ENCODE measurements at regions not wholly inside any gene's neighbourhood (a gene's known extent, or its start where the extent isn't known, plus 50 kb on each side); places are given as distances from the start of the nearest gene placed in this dataset.

DNA sequence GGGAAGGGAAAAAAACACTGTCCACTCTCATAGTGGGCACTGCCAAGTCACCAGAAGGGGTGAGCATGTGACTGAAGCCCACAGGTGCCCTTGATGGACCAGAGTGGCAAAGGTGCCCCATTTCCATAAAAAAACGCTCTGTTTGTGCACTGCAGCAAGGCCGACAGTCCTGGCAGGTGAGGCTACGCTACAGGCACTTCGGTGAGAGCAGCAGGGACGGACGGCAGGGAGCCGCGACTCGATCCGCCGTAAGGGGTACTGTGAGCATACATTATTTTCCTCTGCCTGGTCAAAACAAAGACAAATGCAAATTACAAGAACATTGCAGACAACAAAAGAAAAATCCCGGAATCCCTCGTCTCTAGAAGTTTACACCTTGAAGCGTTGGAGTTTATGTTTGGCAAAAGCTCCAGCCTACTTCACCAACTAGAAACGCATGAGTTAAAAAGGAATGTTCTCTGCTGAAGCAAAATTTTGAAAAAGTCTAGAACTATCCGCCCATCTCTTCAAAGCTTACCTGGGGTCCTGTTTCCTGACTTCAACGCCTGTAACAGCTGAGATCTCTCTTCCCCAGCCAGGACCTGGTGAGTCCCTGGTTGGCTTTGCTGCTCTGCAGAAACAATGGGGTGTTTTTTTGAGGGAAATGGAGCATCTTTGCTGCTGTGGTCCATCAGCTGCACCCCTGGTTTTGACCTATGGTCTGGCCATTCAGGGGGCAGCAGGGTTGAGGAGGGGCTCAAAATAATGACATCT, 52.9 kb upstream of the RFLNA start:
- Mint-ChIP-seq H3K4me3 (ENCODE audit: low read depth) (no peak overlapping the region), H3K4me1 (ENCODE audit: low read depth) (peaks cover 23% of the 10 kb centered on the region), H3K27ac (no peak overlapping the region), H3K36me3 (ENCODE audit: insufficient read depth) (peaks cover 4% of the 10 kb centered on the region), H3K9me3 (ENCODE audit: low read depth) (peaks cover 4% of the 10 kb centered on the region), H3K27me3 (no peaks in the 10 kb centered on the region)
- TF ChIP-seq, protein P1, sequence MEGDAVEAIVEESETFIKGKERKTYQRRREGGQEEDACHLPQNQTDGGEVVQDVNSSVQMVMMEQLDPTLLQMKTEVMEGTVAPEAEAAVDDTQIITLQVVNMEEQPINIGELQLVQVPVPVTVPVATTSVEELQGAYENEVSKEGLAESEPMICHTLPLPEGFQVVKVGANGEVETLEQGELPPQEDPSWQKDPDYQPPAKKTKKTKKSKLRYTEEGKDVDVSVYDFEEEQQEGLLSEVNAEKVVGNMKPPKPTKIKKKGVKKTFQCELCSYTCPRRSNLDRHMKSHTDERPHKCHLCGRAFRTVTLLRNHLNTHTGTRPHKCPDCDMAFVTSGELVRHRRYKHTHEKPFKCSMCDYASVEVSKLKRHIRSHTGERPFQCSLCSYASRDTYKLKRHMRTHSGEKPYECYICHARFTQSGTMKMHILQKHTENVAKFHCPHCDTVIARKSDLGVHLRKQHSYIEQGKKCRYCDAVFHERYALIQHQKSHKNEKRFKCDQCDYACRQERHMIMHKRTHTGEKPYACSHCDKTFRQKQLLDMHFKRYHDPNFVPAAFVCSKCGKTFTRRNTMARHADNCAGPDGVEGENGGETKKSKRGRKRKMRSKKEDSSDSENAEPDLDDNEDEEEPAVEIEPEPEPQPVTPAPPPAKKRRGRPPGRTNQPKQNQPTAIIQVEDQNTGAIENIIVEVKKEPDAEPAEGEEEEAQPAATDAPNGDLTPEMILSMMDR (IDR thresholded peaks at IDR 0.05; ENCODE audit: unreplicated experiment) = no peak
- DNase-seq (ENCODE audit: low spot score, unreplicated experiment) = no peak

DNA sequence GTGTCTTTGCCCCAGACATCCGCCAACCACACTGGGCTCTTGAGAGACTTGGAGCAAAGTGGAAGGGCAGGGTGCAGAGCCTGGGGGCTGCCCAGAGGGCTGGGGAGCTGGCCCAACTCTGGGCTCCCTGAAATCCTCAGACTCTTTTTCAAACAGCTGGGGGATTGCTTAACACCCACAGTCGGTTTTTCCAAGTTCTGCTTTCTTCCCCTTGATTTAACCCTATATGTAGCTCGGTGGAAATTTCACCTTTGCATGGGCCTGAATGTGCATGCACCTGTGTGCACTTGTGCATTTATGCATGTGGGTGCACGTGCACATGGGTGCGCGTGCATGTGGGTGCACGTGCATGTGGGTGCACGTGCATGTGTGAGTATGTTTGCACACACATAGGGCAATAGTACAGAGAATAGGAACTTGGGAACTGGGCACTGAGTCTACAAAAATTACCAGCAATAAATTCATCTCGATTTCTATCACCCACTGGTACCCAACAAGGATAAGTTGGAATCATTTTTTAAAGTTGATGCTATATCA, 52.3 kb upstream of the RFLNA start:
- no peak for DNase-seq (ENCODE audit: low spot score, unreplicated experiment)
- H3K27me3 Mint-ChIP-seq = no peaks in the 10 kb centered on the region

DNA sequence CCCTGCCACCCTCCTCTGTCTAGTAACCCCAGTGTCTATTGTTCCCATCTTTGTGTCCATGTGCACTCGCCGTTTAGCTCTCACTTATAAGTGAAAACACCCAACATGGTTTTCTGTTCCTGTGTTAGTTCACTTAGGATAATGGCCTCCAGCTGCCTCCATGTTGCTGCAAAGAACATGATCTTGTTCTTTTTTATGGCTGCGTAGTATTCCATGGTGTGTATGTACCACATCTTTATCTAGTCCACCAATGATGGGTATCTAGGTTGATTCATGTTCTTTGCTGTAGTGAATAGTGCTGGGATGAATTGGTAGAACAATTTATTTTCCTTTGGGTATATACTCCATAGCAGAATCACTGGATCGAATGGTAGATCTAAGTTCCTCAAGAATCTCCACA, 51.0 kb upstream of the RFLNA start:
- Mint-ChIP-seq H3K9me3 (ENCODE audit: low read depth) (peaks cover 9% of the 10 kb centered on the region), H3K4me3 (ENCODE audit: low read depth) (no peak overlapping the region), H3K4me1 (ENCODE audit: low read depth) (peaks cover 13% of the 10 kb centered on the region), H3K27ac (no peak overlapping the region), H3K36me3 (ENCODE audit: insufficient read depth) (peaks cover 4% of the 10 kb centered on the region), H3K27me3 (no peaks in the 10 kb centered on the region)
- TF ChIP-seq, protein P1 (IDR thresholded peaks at IDR 0.05; ENCODE audit: unreplicated experiment) = no peak
- DNase-seq (ENCODE audit: low spot score, unreplicated experiment) = no peak

More for the DNA sequence above, 52.3 kb upstream of the RFLNA start:
- TF ChIP-seq, protein P1 (IDR thresholded peaks at IDR 0.05; ENCODE audit: unreplicated experiment) = no peak
- Mint-ChIP-seq H3K36me3 (ENCODE audit: insufficient read depth) (peaks cover 4% of the 10 kb centered on the region), H3K9me3 (ENCODE audit: low read depth) (peaks cover 9% of the 10 kb centered on the region), H3K4me3 (ENCODE audit: low read depth) (no peak overlapping the region), H3K4me1 (ENCODE audit: low read depth) (peaks cover 23% of the 10 kb centered on the region), H3K27ac (no peak overlapping the region)

Measured in progenitor cell of endocrine pancreas (in vitro differentiated cells).